Uterus (tissue), 3 donors: ENCODE measurements at regions not wholly inside any gene's neighbourhood (a gene's known extent, or its start where the extent isn't known, plus 50 kb on each side); places are given as distances from the start of the nearest gene placed in this dataset.
"Not testable (repeated sequence)": the region's sequence is repeated elsewhere in the genome, so short reads cannot be mapped to it uniquely, and the experiment has no call there.

Experiments used
- DNase-seq, 2 donors: peaks; one replicate each; pipeline ENCODE4 v3.0.0-alpha.2; 2019 to 2020
- H3K27ac ChIP-seq, 2 donors: fragments of 200-600 bp; sonication (generic); 1 replicate in 1 of 2; 2 replicates in 1 of 2; pipeline ENCODE4 v1.5.1; 2016 to 2018
- H3K27me3 ChIP-seq, 2 donors: fragments of 200-600 bp; sonication (generic); one replicate each; pipeline ENCODE4 v1.5.1; 2018 to 2019; ENCODE audit warnings: control low read depth in 1 of 2
- H3K36me3 ChIP-seq, 2 donors: fragments of 200-600 bp; sonication (generic); one replicate each; pipeline ENCODE4 v1.5.1; 2019; ENCODE audit warnings: control low read depth in 1 of 2
- H3K4me1 ChIP-seq, 2 donors: fragments of 200-600 bp; sonication (generic); one replicate each; pipeline ENCODE4 v1.5.1; 2018 to 2019; ENCODE audit warnings: control low read depth in 1 of 2
- H3K4me3 ChIP-seq, 2 donors: fragments of 200-600 bp; sonication (generic); 1 replicate in 1 of 2; 2 replicates in 1 of 2; pipeline ENCODE4 v1.5.1; 2018 to 2019; ENCODE audit warnings: mild to moderate bottlenecking in 1 of 2
- H3K9me3 ChIP-seq, 2 donors: fragments of 200-600 bp; sonication (generic); one replicate each; pipeline ENCODE4 v1.5.1; 2019; ENCODE audit warnings: control low read depth in 1 of 2
- CTCF ChIP-seq, 4 experiments: fragments of 200-600 bp in 2 of 4; fragments of 450-650 bp in 2 of 4; sonication (generic) in 2 of 4; IDR thresholded peaks; one replicate each; pipeline ENCODE4 v1.5.1; 2016 to 2019; ENCODE audit warnings: antibody characterized with exemption in 4 of 4, mild to moderate bottlenecking in 2 of 4, moderate library complexity in 1 of 4
- POLR2A ChIP-seq, 2 donors: fragments of 450-650 bp; IDR thresholded peaks; one replicate each; pipeline ENCODE4 v1.6.1; 2016; ENCODE audit warnings: antibody characterized with exemption in 2 of 2, mild to moderate bottlenecking in 1 of 2, moderate library complexity in 1 of 2
- intact Hi-C: fragments of 100-400 bp; cut with DNase I; formaldehyde crosslinking; loops from one replicate; pipeline ENCODE4 v1.15.1; 2023; ENCODE audit warnings: low total_unique reads
- donor health status: DM: yes; HTN: yes; CAD: no.

GRCh38 chr6:84842525-84843166 is 78.2 kb upstream of the TBX18 start:
- H3K4me3 ChIP-seq = no peak overlapping the region
- TF ChIP-seq CTCF (IDR thresholded peaks at IDR 0.05) = no peak
- no peak for TF ChIP-seq POLR2A (IDR thresholded peaks at IDR 0.05)
- no peaks in the 10 kb centered on the region for H3K36me3 ChIP-seq
- intact Hi-C loops = no loop called here
- H3K27ac ChIP-seq = no peak overlapping the region
- no peaks in the 10 kb centered on the region for H3K9me3 ChIP-seq
- no peak for DNase-seq
- no peaks in the 10 kb centered on the region for H3K27me3 ChIP-seq
- no peaks in the 10 kb centered on the region for H3K4me1 ChIP-seq

- DNase-seq, H3K27ac ChIP-seq, intact Hi-C loops, H3K9me3 ChIP-seq, H3K27me3 ChIP-seq, H3K36me3 ChIP-seq, H3K4me3 ChIP-seq, H3K4me1 ChIP-seq: not testable (repeated sequence)
These were observed 72.9 kb upstream of the TBX18 start for GRCh38 chr6:84837068-84837866.

- intact Hi-C loops = no loop called here
- H3K36me3 ChIP-seq = no peaks in the 10 kb centered on the region
- TF ChIP-seq POLR2A (IDR thresholded peaks at IDR 0.05) (no peak), CTCF (IDR thresholded peaks at IDR 0.05) (no peak)
- H3K9me3 ChIP-seq = no peaks in the 10 kb centered on the region
- DNase-seq = no peak
- no peaks in the 10 kb centered on the region for H3K27me3 ChIP-seq
- no peaks in the 10 kb centered on the region for H3K4me1 ChIP-seq
- H3K27ac ChIP-seq = no peak overlapping the region
- H3K4me3 ChIP-seq = no peak overlapping the region
These were observed 72.0 kb upstream of the TBX18 start for GRCh38 chr6:84836366-84836765.

- Histone ChIP-seq H3K4me3 (no peak overlapping the region), H3K27me3 (no peaks in the 10 kb centered on the region), H3K9me3 (no peaks in the 10 kb centered on the region), H3K27ac (no peak overlapping the region), H3K36me3 (no peaks in the 10 kb centered on the region), H3K4me1 (no peaks in the 10 kb centered on the region)
- no peak for TF ChIP-seq CTCF (IDR thresholded peaks at IDR 0.05)
- no peak for TF ChIP-seq POLR2A (IDR thresholded peaks at IDR 0.05)
- no peak for DNase-seq
- intact Hi-C loops = no loop called here
These were observed 70.9 kb upstream of the TBX18 start for GRCh38 chr6:84835340-84835739.

GRCh38 chr6:84831924-84832323 is 67.5 kb upstream of the TBX18 start:
- H3K27me3 ChIP-seq, intact Hi-C loops, DNase-seq, H3K4me1 ChIP-seq, H3K9me3 ChIP-seq, H3K4me3 ChIP-seq, H3K36me3 ChIP-seq, H3K27ac ChIP-seq: not testable (repeated sequence)

GRCh38 chr6:84825461-84825860 is 61.1 kb upstream of the TBX18 start:
- DNase-seq = no peak
- intact Hi-C loops = no loop called here
- Histone ChIP-seq H3K36me3 (no peaks in the 10 kb centered on the region), H3K4me3 (no peak overlapping the region), H3K27ac (no peak overlapping the region), H3K27me3 (no peaks in the 10 kb centered on the region), H3K4me1 (no peaks in the 10 kb centered on the region), H3K9me3 (no peaks in the 10 kb centered on the region)
- TF ChIP-seq POLR2A (IDR thresholded peaks at IDR 0.05) (no peak), CTCF (IDR thresholded peaks at IDR 0.05) (no peak)

GRCh38 chr6:84821314-84821713 is 56.9 kb upstream of the TBX18 start:
- intact Hi-C loops, H3K36me3 ChIP-seq, H3K4me1 ChIP-seq: not testable (repeated sequence)

More at GRCh38 chr6:84821314-84821713, 56.9 kb upstream of the TBX18 start:
- H3K27me3 ChIP-seq, H3K4me3 ChIP-seq, DNase-seq, H3K9me3 ChIP-seq, H3K27ac ChIP-seq: not testable (repeated sequence)
